ENCODE measurements at regions not wholly inside any gene's neighbourhood (a gene's known extent, or its start where the extent isn't known, plus 50 kb on each side); places are given as distances from the start of the nearest gene placed in this dataset.
A peak's percentile ranks its signal among the peaks of the same experiment; 100 is the strongest.

DNA sequence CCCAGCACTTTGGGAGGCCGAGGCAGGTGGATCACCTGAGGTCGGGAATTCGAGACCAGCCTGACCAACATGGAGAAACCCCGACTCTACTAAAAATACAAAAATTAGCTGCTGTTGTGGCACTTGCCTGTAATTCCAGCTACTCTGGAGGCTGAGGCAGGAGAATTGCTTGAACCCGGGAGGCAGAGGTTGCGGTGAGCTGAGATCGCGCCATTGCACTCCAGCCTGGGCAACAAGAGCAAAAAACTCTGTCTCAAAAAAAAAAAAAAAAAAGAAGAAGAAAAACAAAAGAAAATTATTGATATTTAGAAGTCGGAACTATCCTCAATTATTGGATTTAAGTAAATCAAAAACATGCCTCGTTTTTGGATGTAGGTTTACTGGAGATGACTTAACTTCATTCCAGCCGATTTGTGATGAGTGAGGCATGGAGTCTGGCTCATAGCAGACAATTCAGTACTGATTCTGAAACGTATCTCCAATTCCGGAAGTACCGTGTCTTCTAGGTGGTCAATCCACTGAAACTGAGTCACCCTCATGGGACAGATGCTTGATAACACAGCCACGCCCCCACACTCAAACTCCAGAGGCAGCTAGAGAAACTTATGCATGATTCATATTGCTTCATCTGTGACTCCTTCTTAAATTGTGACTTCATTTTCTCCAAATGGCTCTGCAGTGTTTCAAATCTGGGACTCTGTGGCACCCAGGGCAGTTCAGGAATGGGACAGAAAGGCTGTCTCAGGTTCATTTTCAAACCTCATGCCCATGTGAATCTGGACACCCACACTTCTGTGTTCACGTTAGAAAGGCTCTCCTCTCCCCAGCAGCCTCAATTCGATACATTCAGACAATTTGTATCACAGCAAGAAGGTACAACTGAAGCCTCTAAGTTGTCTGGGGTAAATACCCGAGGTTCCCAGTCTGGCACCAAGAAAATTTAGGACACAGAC, 110.4 kb upstream of the ARMC2 start:
- Histone ChIP-seq H2AFZ (ENCODE audit: insufficient read depth, low read length, poor library complexity) (no peak overlapping the region), H3K4me2 (ENCODE audit: low read length) (no peak overlapping the region), H3K27me3 (ENCODE audit: insufficient read depth, low read length) (no peaks in the 10 kb centered on the region), H3K4me3 (ENCODE audit: low read depth, low read length) (no peak overlapping the region), H3K36me3 (ENCODE audit: control insufficient read depth in 1 of 2, insufficient read depth in 2 of 2, low read length in 2 of 2) (no peaks in the 10 kb centered on the region), H3K18ac (ENCODE audit: low read length) (no peak overlapping the region), H4K12ac (ENCODE audit: low read depth, low read length) (no peak overlapping the region), H3K4ac (ENCODE audit: low read depth, low read length) (no peak overlapping the region), H3K79me1 (ENCODE audit: low read length) (peaks cover 33% of the 10 kb centered on the region), H2BK120ac (ENCODE audit: insufficient read depth, low read length, poor library complexity) (peak overlapping the region; percentile 90), H3K4me1 (ENCODE audit: control insufficient read depth in 1 of 2, insufficient read depth in 2 of 2, low read length in 2 of 2) (peaks cover 31 to 47% of the 10 kb centered on the region in 2 experiments), H3K14ac (ENCODE audit: low read length) (peak overlapping the region; percentile 65), H2AK5ac (ENCODE audit: low read length) (peak overlapping the region; percentile 85), H3K9me3 (ENCODE audit: insufficient read depth, low read depth, low read length) (peaks cover 2% of the 10 kb centered on the region), H3K9ac (ENCODE audit: low read length) (no peak overlapping the region), H4K8ac (ENCODE audit: low read depth, low read length) (peak overlapping the region; percentile 20), H3K27ac (ENCODE audit: low read depth, low read length) (peak overlapping the region; percentile 60), H2BK5ac (ENCODE audit: low read depth, low read length, poor library complexity) (peak overlapping the region; percentile 58), H3K23ac (ENCODE audit: low read length) (no peak overlapping the region), H4K91ac (ENCODE audit: low read depth, low read length) (peak overlapping the region; percentile 76), H3K79me2 (ENCODE audit: control insufficient read depth, insufficient read depth, low read length, poor library complexity) (no peaks in the 10 kb centered on the region), H2BK12ac (ENCODE audit: low read length) (peak overlapping the region; percentile 88)
- peak; percentile 96 to 98 for DNase-seq
- no CpG with 5 or more reads among the region's 18 CpGs for WGBS (ENCODE audit: extremely low coverage, insufficient coverage, insufficient read length)

GRCh38 chr6:108738684-108739416, 109.4 kb upstream of the ARMC2 start:
- H3K4me3 ChIP-seq (ENCODE audit: low read depth, low read length) = no peak overlapping the region
- H3K14ac ChIP-seq (ENCODE audit: low read length) = peak overlapping the region; percentile 62
- no peak overlapping the region for H3K9ac ChIP-seq (ENCODE audit: low read length)
- peak overlapping the region; percentile 21 for H2AFZ ChIP-seq (ENCODE audit: insufficient read depth, low read length, poor library complexity)
- no peak for DNase-seq
- peak overlapping the region; percentile 90 for H2BK120ac ChIP-seq (ENCODE audit: insufficient read depth, low read length, poor library complexity)
- peaks cover 2% of the 10 kb centered on the region for H3K9me3 ChIP-seq (ENCODE audit: insufficient read depth, low read depth, low read length)
- peak overlapping the region; percentile 60 for H3K18ac ChIP-seq (ENCODE audit: low read length)
- H2BK12ac ChIP-seq (ENCODE audit: low read length) = peak overlapping the region; percentile 88
- no peaks in the 10 kb centered on the region for H3K27me3 ChIP-seq (ENCODE audit: insufficient read depth, low read length)
- peak overlapping the region; percentile 75 for H4K91ac ChIP-seq (ENCODE audit: low read depth, low read length)
- peak overlapping the region; percentile 33 for H4K8ac ChIP-seq (ENCODE audit: low read depth, low read length)
- H2AK5ac ChIP-seq (ENCODE audit: low read length) = peak overlapping the region; percentile 95
- no peaks in the 10 kb centered on the region for H3K36me3 ChIP-seq (ENCODE audit: control insufficient read depth in 1 of 2, insufficient read depth in 2 of 2, low read length in 2 of 2)
- no peaks in the 10 kb centered on the region for H3K79me2 ChIP-seq (ENCODE audit: control insufficient read depth, insufficient read depth, low read length, poor library complexity)
- H3K23ac ChIP-seq (ENCODE audit: low read length) = no peak overlapping the region
- peaks cover 32 to 47% of the 10 kb centered on the region in 2 experiments for H3K4me1 ChIP-seq (ENCODE audit: control insufficient read depth in 1 of 2, insufficient read depth in 2 of 2, low read length in 2 of 2)
- H4K12ac ChIP-seq (ENCODE audit: low read depth, low read length) = no peak overlapping the region
- peak overlapping the region; percentile 50 for H3K4ac ChIP-seq (ENCODE audit: low read depth, low read length)
- H3K4me2 ChIP-seq (ENCODE audit: low read length) = no peak overlapping the region
- H2BK5ac ChIP-seq (ENCODE audit: low read depth, low read length, poor library complexity) = peak overlapping the region; percentile 67
- H3K79me1 ChIP-seq (ENCODE audit: low read length) = peaks cover 38% of the 10 kb centered on the region
- WGBS (ENCODE audit: extremely low coverage, insufficient coverage, insufficient read length) = no CpG with 5 or more reads among the region's 16 CpGs
- H3K27ac ChIP-seq (ENCODE audit: low read depth, low read length) = no peak overlapping the region

- Histone ChIP-seq H4K8ac (ENCODE audit: low read depth, low read length) (no peak overlapping the region), H3K23ac (ENCODE audit: low read length) (no peak overlapping the region), H3K36me3 (ENCODE audit: control insufficient read depth in 1 of 2, insufficient read depth in 2 of 2, low read length in 2 of 2) (no peaks in the 10 kb centered on the region), H3K4ac (ENCODE audit: low read depth, low read length) (no peak overlapping the region), H3K14ac (ENCODE audit: low read length) (no peak overlapping the region), H4K91ac (ENCODE audit: low read depth, low read length) (peak overlapping the region; percentile 25), H3K9ac (ENCODE audit: low read length) (no peak overlapping the region), H3K27me3 (ENCODE audit: insufficient read depth, low read length) (no peaks in the 10 kb centered on the region), H3K18ac (ENCODE audit: low read length) (no peak overlapping the region), H3K79me2 (ENCODE audit: control insufficient read depth, insufficient read depth, low read length, poor library complexity) (no peaks in the 10 kb centered on the region), H3K4me2 (ENCODE audit: low read length) (no peak overlapping the region), H3K4me3 (ENCODE audit: low read depth, low read length) (no peak overlapping the region), H2BK12ac (ENCODE audit: low read length) (peak overlapping the region; percentile 15), H3K79me1 (ENCODE audit: low read length) (peaks cover 35% of the 10 kb centered on the region), H2BK120ac (ENCODE audit: insufficient read depth, low read length, poor library complexity) (peak overlapping the region; percentile 52), H2AFZ (ENCODE audit: insufficient read depth, low read length, poor library complexity) (no peak overlapping the region), H4K12ac (ENCODE audit: low read depth, low read length) (no peak overlapping the region), H2BK5ac (ENCODE audit: low read depth, low read length, poor library complexity) (no peak overlapping the region), H3K4me1 (ENCODE audit: control insufficient read depth in 1 of 2, insufficient read depth in 2 of 2, low read length in 2 of 2) (peaks cover 29 to 43% of the 10 kb centered on the region in 2 experiments), H3K9me3 (ENCODE audit: insufficient read depth, low read depth, low read length) (peaks cover 2% of the 10 kb centered on the region), H3K27ac (ENCODE audit: low read depth, low read length) (no peak overlapping the region), H2AK5ac (ENCODE audit: low read length) (peak overlapping the region; percentile 30)
- WGBS (ENCODE audit: extremely low coverage, insufficient coverage, insufficient read length) = no CpG with 5 or more reads among the region's 10 CpGs
- peak; percentile 80 to 85 for DNase-seq
Measured at GRCh38 chr6:108739496-108740330, 108.5 kb upstream of the ARMC2 start.
